Stimulated activated CD4-positive, alpha-beta T cell treated with anti-CD3 and anti-CD28 coated beads, Interleukin-12 subunit alpha, Interleukin-12 subunit beta, amount 100 ng/mL, for 48 hours (primary cell): ENCODE measurements at regions not wholly inside any gene's neighbourhood (a gene's known extent, or its start where the extent isn't known, plus 50 kb on each side); places are given as distances from the start of the nearest gene placed in this dataset.

Source experiments
- DNase-seq, 3 donors: peaks; one replicate each; pipeline ENCODE4 v3.0.0-alpha.2; 2020; ENCODE audit warnings: low read depth in 2 of 3, low spot score in 1 of 3

GRCh38 chr15:37783290-37783689 is 151.2 kb upstream of the TMCO5A start:
- DNase-seq, result no peak

- DNase-seq, result no peak
These were observed 146.1 kb upstream of the TMCO5A start for GRCh38 chr15:37788330-37788729.

DNA sequence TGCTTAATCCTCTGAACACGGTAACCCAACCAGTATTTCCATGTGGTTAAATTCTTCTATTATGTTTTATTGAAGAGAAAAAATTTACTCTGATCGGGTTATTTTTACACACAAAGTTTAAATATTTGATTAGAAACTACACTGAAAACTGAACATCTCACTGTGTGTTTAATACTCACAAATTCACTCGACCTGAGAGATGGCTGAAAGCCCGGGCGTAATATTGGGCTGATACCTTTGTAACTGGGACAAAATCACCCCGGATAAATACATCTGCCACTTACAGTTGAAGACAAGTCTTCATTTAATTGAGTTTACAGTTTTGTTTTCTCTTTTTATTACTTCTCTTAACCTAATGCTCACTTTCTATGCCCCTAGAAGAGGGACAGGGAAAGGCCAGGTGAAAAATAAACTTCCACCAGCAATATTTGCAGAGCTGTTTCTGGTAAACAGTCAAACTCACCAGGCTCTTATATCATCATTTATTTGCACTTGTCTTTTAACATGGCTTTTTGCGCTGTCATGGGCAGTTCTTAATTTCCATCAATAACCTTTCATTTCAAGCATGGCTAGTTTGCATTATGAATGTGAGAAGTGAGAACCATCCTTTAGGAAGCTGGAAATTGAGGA is 145.6 kb upstream of the TMCO5A start:
- no peak for DNase-seq

- no peak for DNase-seq
These were observed 145.0 kb upstream of the TMCO5A start for GRCh38 chr15:37789397-37789786.

DNA sequence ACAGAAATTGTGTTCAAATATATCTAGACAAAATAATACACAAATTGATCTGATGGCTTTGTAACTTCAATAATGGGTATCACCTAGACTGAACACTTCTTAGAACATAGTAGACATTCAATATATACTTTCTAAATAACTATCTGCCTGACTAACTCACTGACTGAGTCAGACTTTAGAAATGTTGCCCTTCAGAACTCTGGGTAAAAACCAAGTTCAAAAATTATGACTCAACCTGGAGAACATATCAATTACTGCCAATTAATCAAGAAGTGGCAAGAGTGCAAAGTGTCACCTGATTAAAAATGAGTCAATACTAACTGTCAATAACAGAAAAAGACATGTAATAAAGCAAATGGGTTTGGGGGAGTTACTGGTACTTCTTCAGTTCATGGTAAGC is 144.6 kb upstream of the TMCO5A start:
- no peak for DNase-seq

DNA sequence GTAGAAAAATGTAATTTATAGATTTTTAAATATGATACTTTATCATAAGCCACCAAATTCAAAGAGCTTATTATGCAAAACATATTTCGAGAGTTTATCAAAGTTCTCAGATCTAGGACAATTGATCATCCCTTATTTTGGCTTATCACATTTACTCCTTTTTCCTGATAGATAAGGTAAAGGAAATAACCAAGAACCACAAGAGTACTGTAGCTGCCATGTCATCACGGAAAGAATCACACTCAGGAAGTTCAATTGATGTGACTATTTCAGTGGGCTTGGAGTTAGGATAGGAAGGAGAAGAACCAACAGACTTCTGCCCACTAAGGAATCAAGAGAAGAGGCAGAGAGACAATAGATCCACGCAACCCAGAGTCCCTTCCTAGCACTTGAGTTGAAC is 142.7 kb upstream of the TMCO5A start:
- DNase-seq, result no peak

DNA sequence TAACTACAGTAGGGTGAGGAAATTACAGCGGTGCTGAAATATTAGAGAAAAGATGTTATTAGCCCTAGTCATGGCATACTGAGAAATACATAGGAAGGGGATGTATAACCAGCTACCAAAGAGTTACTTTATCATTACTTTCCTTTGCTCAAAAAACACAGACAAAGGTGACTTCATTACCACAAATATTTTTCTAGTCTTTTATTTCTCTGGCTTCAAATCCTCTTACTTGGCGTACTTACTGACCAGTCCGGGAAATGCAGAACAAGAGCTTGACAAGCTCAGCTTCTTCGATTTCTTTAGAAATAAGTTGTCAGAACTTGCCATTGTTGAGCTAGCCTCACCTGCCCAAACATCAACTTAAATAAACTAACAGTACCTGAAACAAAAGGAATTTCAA is 142.1 kb upstream of the TMCO5A start:
- no peak for DNase-seq

DNA sequence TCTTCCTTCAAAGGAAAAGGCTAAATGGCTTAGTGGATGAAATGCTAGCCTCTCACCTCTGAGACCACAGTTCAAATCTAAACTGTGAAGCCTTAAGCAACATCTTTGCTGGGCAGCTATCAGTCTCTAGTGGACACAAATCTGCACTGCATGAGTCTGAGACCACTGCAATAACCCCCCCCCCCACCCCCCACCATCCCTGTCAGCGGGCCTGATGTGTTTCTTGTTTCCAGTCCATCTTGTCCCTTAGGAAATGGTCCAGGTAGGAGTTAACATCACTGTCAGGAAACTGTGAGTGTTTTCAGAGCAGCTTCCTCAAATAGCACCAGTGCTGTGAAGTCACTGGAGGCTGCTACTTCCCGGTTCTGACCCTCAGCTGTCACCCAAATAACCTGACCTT is 140.6 kb upstream of the TMCO5A start:
- DNase-seq, result no peak

DNA sequence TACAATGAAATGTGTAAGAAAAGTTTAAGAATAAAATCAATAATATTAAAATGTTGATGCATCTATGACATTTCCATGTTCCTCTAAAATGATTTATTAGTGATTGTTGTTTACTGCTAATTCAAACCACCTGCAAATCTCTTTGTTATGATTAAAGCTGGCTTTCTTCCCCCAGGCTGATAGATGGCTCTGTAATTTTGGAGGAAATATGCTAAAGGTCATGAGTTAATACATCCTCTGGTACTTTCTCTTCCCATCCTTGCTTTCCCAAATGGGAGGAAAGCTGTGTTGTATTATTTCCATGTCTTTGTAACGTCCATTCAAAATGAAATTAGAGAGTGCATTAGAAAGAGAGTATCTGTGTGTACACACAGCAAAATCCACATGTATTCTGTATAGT is 139.5 kb upstream of the TMCO5A start:
- no peak for DNase-seq

- no peak for DNase-seq
These were observed 132.9 kb upstream of the TMCO5A start for GRCh38 chr15:37801529-37801928.

- no peak for DNase-seq
These were observed 127.6 kb upstream of the TMCO5A start for GRCh38 chr15:37806808-37807207.

- DNase-seq, result no peak
These were observed 124.1 kb upstream of the TMCO5A start for GRCh38 chr15:37810381-37810780.

DNA sequence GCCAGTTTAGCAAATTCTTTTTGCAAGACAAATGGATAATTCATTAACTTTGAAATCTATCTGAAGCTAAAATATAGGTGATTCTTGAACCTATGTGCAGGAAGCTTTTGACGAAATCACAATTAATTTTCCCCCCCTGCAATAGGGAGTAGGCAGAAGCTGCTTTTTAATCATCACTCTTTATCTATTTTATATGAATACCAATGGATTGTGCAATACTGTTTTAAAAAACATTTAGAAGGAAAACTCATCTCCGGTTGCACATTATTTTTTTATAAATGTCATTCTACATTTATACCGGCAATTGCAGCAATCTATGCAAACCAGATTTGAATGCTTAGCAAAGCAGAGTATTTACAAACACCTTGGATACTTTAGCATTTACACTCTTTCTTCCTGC is 121.1 kb upstream of the TMCO5A start:
- DNase-seq, result no peak

DNA sequence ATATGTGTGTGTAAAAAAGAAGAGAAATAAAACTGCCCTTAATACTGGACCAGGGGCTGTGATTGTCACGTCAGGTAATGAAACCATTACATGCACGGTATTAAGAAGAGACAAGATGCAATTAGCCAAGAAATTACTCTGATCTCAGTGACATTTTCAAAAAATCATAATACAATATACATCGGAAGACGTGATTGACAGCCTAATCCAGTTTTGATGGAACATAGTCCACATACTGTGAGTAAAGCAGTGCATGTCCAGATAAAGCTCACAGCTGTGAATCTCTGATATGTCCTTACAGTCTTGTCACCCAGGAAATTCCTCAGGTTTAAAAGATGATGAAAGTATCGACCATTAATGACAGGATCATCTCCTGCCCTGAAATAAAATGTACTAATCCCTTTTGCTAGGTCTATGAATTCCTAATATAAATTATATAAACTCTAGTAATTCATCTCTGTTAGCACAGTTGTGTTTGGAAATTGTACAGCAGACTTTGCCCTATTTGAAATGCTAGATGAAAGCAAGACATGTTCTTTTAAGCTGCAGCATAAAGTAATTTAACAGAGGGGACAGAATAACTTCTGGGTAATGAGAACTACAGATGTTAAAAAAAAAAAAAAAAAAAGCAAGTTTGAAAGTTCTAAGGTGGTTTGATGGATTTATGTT is 119.5 kb upstream of the TMCO5A start:
- DNase-seq, result no peak

- no peak for DNase-seq
These were observed 116.2 kb upstream of the TMCO5A start for GRCh38 chr15:37818152-37818677.

DNA sequence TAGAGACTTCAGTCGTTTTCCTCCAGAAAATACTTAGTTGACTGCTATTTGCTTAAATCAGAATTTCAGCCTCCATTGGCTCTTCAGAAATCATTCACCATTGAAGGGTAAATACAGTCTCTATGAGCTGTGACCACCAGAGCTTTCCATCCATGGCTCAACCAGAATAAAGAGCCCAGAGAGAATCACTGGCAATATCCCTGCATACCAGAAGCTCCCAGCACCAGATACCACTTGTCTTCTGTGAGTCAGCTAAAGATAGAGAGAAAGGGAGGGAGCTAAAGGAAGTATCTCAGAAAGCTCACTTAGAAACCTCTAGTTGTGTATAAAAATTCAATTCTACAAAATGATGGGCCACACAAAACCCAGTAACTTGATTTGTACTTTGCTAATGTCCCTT is 115.2 kb upstream of the TMCO5A start:
- DNase-seq, result no peak

GRCh38 chr15:37820380-37821128 is 113.9 kb upstream of the TMCO5A start:
- no peak for DNase-seq

- DNase-seq, result no peak
These were observed 110.7 kb upstream of the TMCO5A start for GRCh38 chr15:37823601-37824275.

DNA sequence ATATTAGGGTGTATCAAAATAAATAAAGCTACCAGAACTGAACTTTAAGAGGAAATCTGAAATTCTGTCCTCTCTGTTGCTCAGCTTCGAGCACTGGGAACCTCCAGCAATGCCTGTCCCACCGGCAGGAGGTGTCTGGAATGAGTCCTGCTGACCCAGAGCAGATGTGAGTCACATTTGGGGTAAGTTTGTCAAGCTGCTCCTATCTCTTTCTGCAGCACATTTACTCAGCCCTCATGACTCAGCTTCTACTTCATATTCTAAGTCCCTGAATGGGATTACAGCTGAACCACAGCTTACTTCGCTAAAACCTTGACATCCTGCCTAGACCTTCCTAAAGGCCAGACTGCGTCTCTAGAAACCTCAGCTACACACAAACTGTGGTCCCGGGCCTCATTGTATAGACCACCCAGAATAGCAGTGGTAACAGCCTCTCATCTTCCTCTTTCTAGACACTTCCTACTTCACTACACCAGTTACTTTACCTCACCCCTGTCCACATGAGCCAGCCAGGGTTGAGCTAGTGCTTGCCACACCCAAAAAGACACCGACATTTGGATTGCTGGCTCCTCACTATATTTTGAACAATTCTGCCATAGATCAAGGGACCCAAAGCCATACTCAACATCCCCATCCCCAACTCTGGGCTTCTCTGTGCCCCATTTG is 109.6 kb upstream of the TMCO5A start:
- DNase-seq, result no peak

- no peak for DNase-seq
These were observed 97.2 kb upstream of the TMCO5A start for GRCh38 chr15:37837276-37837675.

DNA sequence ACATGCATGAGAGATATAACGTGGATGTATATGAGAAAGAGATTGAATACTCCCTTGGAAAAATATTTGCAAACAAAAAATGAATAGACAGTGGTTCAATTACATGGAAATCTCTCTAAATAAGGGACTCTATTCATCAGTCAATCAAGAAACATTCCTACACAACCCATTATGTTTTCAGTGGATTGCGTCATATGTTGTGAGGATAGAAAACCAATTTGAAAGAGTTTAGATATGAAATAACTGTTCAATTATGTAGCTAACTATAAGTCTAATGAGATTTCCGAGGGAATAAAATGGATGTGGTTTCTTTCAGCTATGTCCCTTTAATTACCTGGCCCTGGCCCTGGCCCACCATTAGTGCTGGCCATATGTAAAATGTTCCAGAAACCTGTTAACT is 86.7 kb upstream of the TMCO5A start:
- no peak for DNase-seq
